ENCODE measurements at regions not wholly inside any gene's neighbourhood (a gene's known extent, or its start where the extent isn't known, plus 50 kb on each side); places are given as distances from the start of the nearest gene placed in this dataset.

GRCh38 chr2:239762655-239763269 is 262.4 kb downstream of the NDUFA10 start:
- no peaks in the 10 kb centered on the region for H3K9me3 ChIP-seq
- no peak overlapping the region for H3K27ac ChIP-seq

GRCh38 chr2:239762106-239762505 is 263.0 kb downstream of the NDUFA10 start:
- Histone ChIP-seq H3K36me3 (no peaks in the 10 kb centered on the region), H3K4me3 (ENCODE audit: low read depth in 1 of 2, low read length in 1 of 2) (no peak overlapping the region), H3K4me1 (ENCODE audit: control insufficient read depth in 1 of 2, insufficient read depth in 1 of 2, low read depth in 1 of 2, low read length in 1 of 2) (no peaks in the 10 kb centered on the region), H3K9me3 (no peaks in the 10 kb centered on the region), H3K27ac (no peak overlapping the region), H3K27me3 (peaks cover 14% of the 10 kb centered on the region)
- TF ChIP-seq CTCF (IDR thresholded peaks at IDR 0.05): no peak

More at GRCh38 chr2:239762655-239763269, 262.4 kb downstream of the NDUFA10 start:
- Histone ChIP-seq H3K36me3 (no peaks in the 10 kb centered on the region), H3K27me3 (peaks cover 8% of the 10 kb centered on the region), H3K4me1 (ENCODE audit: control insufficient read depth in 1 of 2, insufficient read depth in 1 of 2, low read depth in 1 of 2, low read length in 1 of 2) (no peaks in the 10 kb centered on the region), H3K4me3 (ENCODE audit: low read depth in 1 of 2, low read length in 1 of 2) (no peak overlapping the region)
- TF ChIP-seq CTCF (IDR thresholded peaks at IDR 0.05): no peak

- no peak for TF ChIP-seq CTCF (IDR thresholded peaks at IDR 0.05)
- peaks cover 23% of the 10 kb centered on the region for H3K27me3 ChIP-seq
- peaks cover 3 to 4% of the 10 kb centered on the region in 2 experiments for H3K4me1 ChIP-seq (ENCODE audit: control insufficient read depth in 1 of 2, insufficient read depth in 1 of 2, low read depth in 1 of 2, low read length in 1 of 2)
- no peaks in the 10 kb centered on the region for H3K36me3 ChIP-seq
- H3K9me3 ChIP-seq: no peaks in the 10 kb centered on the region
- H3K4me3 ChIP-seq (ENCODE audit: low read depth in 1 of 2, low read length in 1 of 2): no peak overlapping the region
- H3K27ac ChIP-seq: no peak overlapping the region
These were observed 264.5 kb downstream of the NDUFA10 start for GRCh38 chr2:239760596-239760995.

- Histone ChIP-seq H3K4me3 (ENCODE audit: low read depth in 1 of 2, low read length in 1 of 2) (no peak overlapping the region), H3K9me3 (no peaks in the 10 kb centered on the region), H3K27me3 (peaks cover 23% of the 10 kb centered on the region), H3K4me1 (ENCODE audit: control insufficient read depth in 1 of 2, insufficient read depth in 1 of 2, low read depth in 1 of 2, low read length in 1 of 2) (peaks cover 3 to 4% of the 10 kb centered on the region in 2 experiments), H3K27ac (no peak overlapping the region), H3K36me3 (no peaks in the 10 kb centered on the region)
- no peak for TF ChIP-seq CTCF (IDR thresholded peaks at IDR 0.05)
These were observed 266.8 kb downstream of the NDUFA10 start for GRCh38 chr2:239758279-239758877.

DNA sequence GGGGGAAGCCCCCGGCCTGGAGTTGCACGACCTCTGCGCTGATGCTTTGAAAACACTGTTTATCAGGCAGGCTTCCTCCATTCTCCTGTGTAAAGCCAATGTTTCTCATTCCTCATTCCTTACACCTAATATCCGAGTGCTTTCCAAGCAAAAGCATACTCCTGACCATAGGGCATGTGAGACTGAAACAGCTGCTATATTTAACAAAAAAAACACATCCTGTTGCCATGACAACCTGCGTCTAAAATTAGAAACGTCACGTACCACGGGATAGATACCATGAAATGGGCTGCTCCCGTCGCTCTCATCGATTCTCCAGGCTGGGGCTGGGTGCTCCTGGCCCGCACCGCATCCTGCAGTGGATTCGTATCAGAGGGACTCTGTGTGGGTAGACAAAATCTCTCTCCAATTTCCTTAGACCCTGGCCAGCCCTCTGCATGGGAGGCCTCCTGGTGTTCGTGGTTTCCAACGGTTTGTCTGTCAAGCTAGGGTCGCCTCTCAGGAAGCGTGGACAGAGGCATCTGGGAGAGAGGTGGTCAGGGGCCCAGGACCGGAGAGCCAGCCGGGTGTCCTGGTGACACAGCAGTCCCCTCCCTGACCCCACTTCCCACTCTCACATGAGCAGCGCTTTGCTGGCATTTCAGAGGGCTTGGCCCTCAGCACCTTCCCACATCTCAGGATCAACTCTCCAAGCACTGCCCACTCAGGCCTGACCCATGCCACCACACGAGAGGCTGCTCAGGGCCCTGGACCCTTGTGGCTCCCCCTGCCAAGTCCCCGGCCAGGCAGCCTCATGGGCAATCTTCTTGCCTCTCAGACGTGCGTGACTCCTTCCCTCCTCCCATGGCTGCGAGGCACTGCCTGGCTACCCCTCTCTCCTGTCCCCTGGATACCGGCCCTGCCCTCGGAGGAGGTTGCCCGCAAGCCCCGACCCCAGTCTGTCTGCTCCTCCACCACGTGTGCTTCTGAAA is 268.1 kb downstream of the NDUFA10 start:
- no peak for TF ChIP-seq CTCF (IDR thresholded peaks at IDR 0.05)
- Histone ChIP-seq H3K27ac (no peak overlapping the region), H3K36me3 (no peaks in the 10 kb centered on the region)

More for the DNA sequence above, 268.1 kb downstream of the NDUFA10 start:
- Histone ChIP-seq H3K4me3 (ENCODE audit: low read depth in 1 of 2, low read length in 1 of 2) (no peak overlapping the region), H3K27me3 (peaks cover 23% of the 10 kb centered on the region), H3K9me3 (no peaks in the 10 kb centered on the region), H3K4me1 (ENCODE audit: control insufficient read depth in 1 of 2, insufficient read depth in 1 of 2, low read depth in 1 of 2, low read length in 1 of 2) (peaks cover 10 to 13% of the 10 kb centered on the region in 2 experiments)
